ENCODE measurements at regions not wholly inside any gene's neighbourhood (a gene's known extent, or its start where the extent isn't known, plus 50 kb on each side); places are given as distances from the start of the nearest gene placed in this dataset.
A peak's percentile ranks its signal among the peaks of the same experiment; 100 is the strongest.
"Not testable (repeated sequence)": the region's sequence is repeated elsewhere in the genome, so short reads cannot be mapped to it uniquely, and the experiment has no call there.

DNA sequence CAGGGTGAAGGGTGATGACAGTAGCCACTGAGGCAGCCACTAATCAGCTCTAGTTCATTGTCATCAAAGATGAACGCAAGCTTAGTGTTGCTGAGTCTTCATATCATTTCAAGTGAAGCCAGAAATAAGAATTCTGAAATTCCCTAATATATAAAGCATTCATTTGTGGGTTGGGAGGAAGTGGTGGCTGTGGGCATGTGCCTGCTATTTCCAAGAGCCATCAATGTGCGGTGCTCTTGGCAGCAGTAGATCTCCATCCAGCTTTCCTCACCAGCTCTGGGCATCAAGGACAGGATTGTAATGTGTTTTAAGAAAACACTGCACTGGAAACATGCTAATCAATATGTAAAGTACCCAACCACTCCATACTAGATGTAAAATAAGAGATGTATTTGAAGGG is 202.5 kb upstream of the AHR start:
- DNase-seq: no peak

DNA sequence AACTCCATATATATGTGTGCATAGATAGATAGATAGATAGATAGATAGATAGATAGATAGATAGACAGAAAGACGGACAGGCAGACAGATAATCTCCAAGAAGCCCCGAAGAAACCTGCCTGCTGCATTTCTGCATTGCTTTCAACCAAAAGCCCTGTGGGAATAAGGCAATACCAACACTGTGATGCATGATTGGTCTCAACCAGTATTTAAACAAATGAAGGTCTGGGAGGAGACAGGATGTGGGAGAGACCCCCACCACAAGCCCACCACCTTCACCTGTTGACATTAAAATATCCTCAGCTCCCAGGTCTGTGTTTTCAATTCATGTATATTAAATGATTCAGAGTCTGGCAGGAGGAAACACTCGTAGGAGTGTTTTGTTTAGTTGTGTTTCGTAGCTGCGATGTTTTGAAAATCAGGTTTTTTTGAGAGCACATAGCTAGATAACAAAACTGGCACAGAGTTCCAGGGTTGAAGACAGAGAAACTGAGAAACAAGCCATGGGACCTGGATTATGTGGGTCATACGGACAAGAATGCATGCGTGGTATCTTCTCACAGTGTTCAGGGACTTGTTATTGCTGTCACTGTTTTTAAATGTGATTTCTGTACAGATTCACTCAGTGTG is 200.7 kb upstream of the AHR start:
- DNase-seq: no peak

DNA sequence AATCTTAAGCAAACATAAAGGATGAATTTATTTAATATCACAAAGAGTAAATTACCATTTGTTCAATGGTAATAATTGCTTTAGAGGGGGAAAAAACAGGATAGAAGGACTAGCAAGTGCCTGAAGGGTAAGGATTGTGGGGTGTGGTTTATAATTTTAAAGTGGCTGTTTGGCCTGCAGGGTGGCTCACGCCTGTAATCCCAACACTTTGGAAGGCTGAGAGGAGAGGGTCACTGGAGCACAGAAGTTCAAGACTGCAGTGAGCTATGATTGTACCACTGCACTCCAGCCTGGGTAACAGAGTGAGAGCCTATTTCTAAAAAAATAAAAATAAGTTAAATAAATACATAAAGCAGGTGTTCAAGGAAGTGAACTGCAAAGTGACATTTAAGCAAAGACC is 199.9 kb upstream of the AHR start:
- DNase-seq: no peak

GRCh38 chr7:17099083-17099973 is 199.1 kb upstream of the AHR start:
- no peak for DNase-seq

- DNase-seq: not testable (repeated sequence)
These were observed 198.4 kb upstream of the AHR start for GRCh38 chr7:17099974-17100509.

DNA sequence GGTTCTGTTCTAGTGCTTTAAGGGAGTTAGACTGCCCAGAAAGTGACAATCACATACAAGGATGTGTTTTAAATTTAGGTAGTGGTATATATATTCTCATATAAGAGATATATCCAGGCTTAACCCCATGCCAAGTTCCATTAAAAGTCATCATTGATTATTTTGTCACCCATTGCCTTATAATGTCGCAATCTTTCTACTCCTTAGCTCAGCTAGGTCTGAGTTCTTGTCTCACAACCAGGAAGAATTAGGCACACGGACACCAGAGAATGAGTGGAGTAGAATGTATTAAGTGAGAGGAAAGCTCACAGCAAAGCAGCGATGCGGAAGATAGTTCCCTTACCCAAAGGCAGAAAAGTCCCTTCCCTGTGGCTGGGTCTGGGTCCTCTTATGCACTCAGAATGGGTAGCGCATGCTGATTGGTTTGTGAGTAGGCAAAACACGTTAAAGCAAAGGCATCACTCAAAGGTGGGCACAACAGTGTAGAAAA is 197.2 kb upstream of the AHR start:
- DNase-seq: no peak

GRCh38 chr7:17103170-17103569 is 195.3 kb upstream of the AHR start:
- no peak for DNase-seq

DNA sequence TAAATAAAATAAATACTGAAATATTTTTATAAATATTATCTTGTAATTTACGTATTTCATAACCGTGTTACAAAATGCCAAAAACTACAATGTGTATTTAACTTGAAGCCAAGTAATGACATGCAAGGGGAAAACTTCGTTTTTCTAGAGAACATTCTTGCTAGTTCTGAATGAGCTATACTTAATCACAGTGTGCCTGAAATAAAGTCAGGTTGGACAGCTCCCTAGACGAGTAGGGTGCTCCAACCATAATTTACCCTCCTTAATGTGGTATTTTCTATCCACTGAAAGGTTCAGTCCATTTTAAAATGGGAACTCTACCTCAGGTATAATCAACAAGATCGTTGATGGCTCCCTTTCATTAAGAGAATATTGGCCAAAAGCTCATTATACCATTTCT is 194.5 kb upstream of the AHR start:
- no peak for DNase-seq

- no peak for DNase-seq
These were observed 194.0 kb upstream of the AHR start for GRCh38 chr7:17104419-17104818.

DNA sequence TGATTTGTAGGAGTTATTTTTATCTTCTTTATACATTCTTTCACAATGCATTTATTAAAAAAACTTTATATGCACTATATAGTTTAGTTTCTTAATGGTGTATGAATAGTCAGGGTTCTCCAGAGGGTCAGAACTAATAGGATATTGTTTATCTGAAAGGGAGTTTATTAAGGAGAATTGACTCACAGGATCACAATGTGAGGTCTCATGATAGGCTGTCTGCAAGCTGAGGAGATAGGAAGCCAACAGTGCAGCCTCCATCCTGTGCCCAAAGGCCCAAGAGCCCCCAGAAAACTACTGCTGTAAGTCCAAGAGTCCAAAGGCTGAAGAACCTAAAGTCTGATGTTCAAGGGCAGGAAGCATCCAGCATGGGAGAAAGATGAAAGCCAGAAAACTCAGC is 192.8 kb upstream of the AHR start:
- DNase-seq: no peak

GRCh38 chr7:17108049-17108584 is 190.3 kb upstream of the AHR start:
- no peak for DNase-seq

DNA sequence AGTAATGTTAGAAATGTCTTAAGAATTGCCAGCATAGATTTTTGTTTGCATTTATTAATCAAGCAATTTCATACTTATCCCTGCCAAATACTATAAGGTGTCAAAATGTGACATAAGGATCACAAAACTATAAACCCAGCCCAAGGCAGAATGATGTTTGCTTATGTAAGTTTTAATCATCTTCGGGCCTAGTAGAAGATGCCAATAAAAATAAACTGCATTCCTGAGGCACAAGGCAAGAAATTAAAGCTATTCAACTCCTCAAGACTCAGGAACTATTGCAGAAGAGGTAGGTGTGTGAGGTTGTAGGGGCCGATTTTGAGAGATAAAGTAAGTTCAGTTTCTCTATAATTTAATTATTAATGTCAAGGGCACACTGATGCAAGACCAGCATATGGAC is 189.4 kb upstream of the AHR start:
- no peak for DNase-seq

GRCh38 chr7:17113770-17114169 is 184.7 kb upstream of the AHR start:
- not testable (repeated sequence) for DNase-seq

GRCh38 chr7:17118412-17118811 is 180.0 kb upstream of the AHR start:
- no peak for DNase-seq

DNA sequence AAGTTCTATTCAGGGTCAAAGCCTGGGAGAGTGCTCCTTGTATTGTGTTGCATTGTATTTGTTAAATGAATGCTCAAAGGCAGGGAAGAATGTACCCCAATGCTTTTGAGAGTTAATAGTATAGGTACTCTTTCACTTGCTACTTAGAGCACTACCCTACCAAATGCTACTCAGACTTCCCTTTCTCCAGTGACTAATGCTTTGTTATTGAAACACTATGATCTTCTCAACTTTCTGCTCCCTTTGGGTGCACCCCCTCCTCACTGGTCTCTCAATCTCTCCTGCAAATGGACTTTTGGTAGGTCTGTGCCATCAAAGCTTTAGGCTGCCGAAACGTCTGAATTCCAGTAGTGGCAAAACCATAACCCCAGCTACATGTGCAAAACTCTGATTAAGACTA is 177.7 kb upstream of the AHR start:
- DNase-seq: no peak

- DNase-seq: no peak
These were observed 176.8 kb upstream of the AHR start for GRCh38 chr7:17121671-17122070.

DNA sequence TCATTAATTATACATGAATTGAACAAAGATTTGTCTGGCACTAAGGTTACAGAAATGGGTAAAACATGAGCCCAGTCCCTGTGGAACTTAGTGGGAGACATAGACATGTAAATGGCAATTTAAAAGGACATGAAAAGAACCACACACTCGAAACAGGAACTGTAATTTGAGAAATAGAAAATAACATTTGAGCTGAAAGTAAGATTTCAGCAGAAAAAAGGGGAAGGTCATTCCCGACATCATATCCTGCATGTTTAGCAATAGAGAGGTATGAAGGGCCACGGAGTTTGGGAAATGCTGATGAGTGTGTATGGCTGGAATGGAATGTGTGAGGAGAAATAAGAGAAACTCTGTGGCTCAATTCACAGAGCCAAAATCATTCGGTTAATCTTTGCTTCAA is 175.4 kb upstream of the AHR start:
- DNase-seq: no peak

- DNase-seq: no peak
These were observed 171.8 kb upstream of the AHR start for GRCh38 chr7:17126413-17127268.

GRCh38 chr7:17129218-17129617 is 169.2 kb upstream of the AHR start:
- no peak for DNase-seq

DNA sequence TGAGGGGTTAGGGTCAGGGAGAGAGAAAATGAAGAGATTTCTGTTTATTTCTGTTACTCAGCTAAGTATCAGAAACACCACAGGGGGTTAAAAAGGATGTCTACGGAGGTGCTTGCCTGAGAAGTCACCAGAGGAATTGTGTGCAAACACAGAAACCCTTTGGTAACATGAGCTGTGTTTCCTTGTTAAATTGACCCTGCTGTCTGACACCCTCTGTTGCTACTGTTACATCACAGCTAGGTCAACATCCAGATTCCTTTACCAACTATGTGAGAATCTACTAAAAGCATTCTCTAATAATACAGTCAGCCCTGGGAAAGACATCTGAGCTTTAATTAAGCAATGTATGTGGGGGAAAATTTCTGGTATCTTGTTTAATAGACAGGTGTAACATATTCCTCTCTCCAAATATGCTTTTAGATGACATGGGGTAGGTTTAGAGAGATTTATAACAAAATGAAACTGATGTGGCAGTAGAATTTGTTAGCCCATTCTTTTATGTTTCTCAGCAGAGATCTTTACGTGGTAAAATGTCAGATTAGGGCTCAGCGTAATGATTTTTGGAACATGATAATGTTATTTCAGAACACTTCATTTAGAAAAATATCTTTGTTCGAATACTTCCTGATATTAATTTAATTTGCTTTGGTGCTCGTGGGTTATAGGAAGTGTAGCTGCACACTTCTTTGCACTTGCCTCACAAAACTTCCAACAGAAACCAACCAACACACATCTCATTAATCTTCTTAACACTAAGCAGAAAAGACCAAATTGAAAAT is 168.0 kb upstream of the AHR start:
- peak; percentile 3 for DNase-seq

- DNase-seq: no peak
These were observed 167.4 kb upstream of the AHR start for GRCh38 chr7:17131060-17131345.

DNA sequence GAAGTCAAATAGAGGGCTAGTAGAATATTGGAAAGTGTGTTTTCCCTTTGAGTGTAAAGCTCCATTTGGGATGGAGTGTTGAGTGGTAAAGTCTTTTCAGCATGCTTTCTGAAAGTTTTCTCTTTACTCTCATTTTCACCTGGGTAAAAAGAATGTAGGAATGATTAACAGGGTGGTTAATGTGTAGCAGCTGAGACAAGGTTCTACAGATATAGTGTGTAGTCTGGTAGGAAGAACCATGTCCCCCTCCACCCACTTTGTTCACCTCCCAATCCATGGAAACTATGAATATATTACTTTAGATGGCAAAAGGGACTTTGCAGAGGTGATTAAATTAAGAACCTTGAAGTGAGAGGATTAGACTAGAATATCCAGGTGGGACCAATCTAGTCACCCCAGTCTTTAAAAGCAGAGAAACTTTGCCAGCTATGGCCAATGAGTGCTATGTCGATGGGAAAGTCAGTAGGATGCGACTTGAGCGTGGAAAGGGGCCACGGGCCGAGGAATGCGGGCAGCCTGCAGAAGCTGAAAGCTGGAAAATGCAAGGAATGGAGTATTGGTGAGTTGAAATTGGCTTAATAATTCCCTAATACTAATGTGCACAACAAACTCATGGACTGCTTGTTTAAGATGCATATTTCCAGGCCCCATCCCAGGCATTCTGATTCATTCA is 166.3 kb upstream of the AHR start:
- no peak for DNase-seq

Measured in NCI-H345 (cell line).